Natural killer cell (primary cell): ENCODE measurements at regions not wholly inside any gene's neighbourhood (a gene's known extent, or its start where the extent isn't known, plus 50 kb on each side); places are given as distances from the start of the nearest gene placed in this dataset.

ENCODE experiments used
- ATAC-seq, 3 donors: fragments of 150-1000 bp in 2 of 3; fragments of 200-7000 bp in 1 of 3; cut with Tn5 transposase; 1 replicate in 1 of 3; 2 replicates in 2 of 3; pipeline ENCODE4 v1.10.0; 2021; ENCODE audit warnings: mild to moderate bottlenecking in 2 of 3, moderate library complexity in 2 of 3
- DNase-seq, 2 donors: peaks; one replicate each; pipeline versions ENCODE4 v3.0.0 to v3.0.0-alpha.2; 2013 to 2021; ENCODE audit warnings: mixed read lengths in 1 of 2
- H3K27ac ChIP-seq: one replicate; pipeline ENCODE4 v1.5.1; 2013; ENCODE audit warnings: mild to moderate bottlenecking, low read length
- H3K27me3 ChIP-seq: one replicate; pipeline ENCODE4 v1.6.1; 2013; ENCODE audit warnings: low read length; ENCODE audit not compliant: control insufficient read depth, insufficient read depth
- H3K36me3 ChIP-seq: one replicate; pipeline ENCODE4 v1.6.1; 2013; ENCODE audit warnings: low read length; ENCODE audit not compliant: control insufficient read depth, insufficient read depth
- H3K4me1 ChIP-seq: one replicate; pipeline ENCODE4 v1.6.1; 2013; ENCODE audit warnings: low read length; ENCODE audit not compliant: control insufficient read depth, insufficient read depth
- H3K4me3 ChIP-seq: one replicate; pipeline ENCODE4 v1.5.1; 2013; ENCODE audit warnings: low read length
- H3K9me3 ChIP-seq: one replicate; pipeline ENCODE4 v1.6.1; 2013; ENCODE audit warnings: low read length; ENCODE audit not compliant: control insufficient read depth, insufficient read depth
- H3K27ac Mint-ChIP-seq, 2 donors: one replicate each; pipeline ENCODE4 v1.8.0; 2022; ENCODE audit warnings: mild to moderate bottlenecking in 2 of 2, mixed read lengths in 2 of 2, moderate library complexity in 1 of 2
- H3K27me3 Mint-ChIP-seq, 2 donors: one replicate each; pipeline ENCODE4 v1.8.0; 2022; ENCODE audit warnings: low read depth in 2 of 2, mixed read lengths in 2 of 2
- H3K36me3 Mint-ChIP-seq: one replicate; pipeline ENCODE4 v1.8.0; 2022; ENCODE audit warnings: mixed read lengths
- H3K4me1 Mint-ChIP-seq, 2 donors: one replicate each; pipeline ENCODE4 v1.8.0; 2022; ENCODE audit warnings: mixed read lengths in 2 of 2
- H3K4me3 Mint-ChIP-seq: one replicate; pipeline ENCODE4 v1.8.0; 2022; ENCODE audit warnings: mild to moderate bottlenecking, moderate library complexity, mixed read lengths
- H3K9me3 Mint-ChIP-seq, 2 donors: one replicate each; pipeline ENCODE4 v1.8.0; 2022; ENCODE audit warnings: mixed read lengths in 2 of 2
- CTCF ChIP-seq: fragments of 200-600 bp; IDR thresholded peaks from one replicate; pipeline ENCODE4 v1.8.0; 2022; ENCODE audit warnings: antibody characterized with exemption
- WGBS: methylation state at CpG from one replicate; pipeline ENCODE4 v1.1.7; 2013; ENCODE audit warnings: missing lambda C conversion rate; ENCODE audit not compliant: insufficient coverage; 5-methylcytosine and 5-hydroxymethylcytosine counted together
- intact Hi-C: fragments of 100-400 bp; cut with micrococcal nuclease; formaldehyde crosslinking; loops from one replicate; pipeline ENCODE4 v1.14.2; 2022

GRCh38 chr2:41963661-41964525 is 83.9 kb upstream of the PKDCC start:
- H3K36me3 ChIP-seq, result no peaks in the 10 kb centered on the region
- H3K27me3 ChIP-seq, result no peaks in the 10 kb centered on the region
- WGBS, result 95% methylated on average over 10 of the region's 10 CpGs
- intact Hi-C loops, result no loop called here
- no peaks in the 10 kb centered on the region for H3K9me3 ChIP-seq
- no peak overlapping the region for H3K27ac ChIP-seq
- Mint-ChIP-seq H3K4me3 (no peak overlapping the region), H3K9me3 (no peaks in the 10 kb centered on the region), H3K4me1 (peaks cover 7 to 10% of the 10 kb centered on the region in 2 donors), H3K36me3 (no peaks in the 10 kb centered on the region), H3K27me3 (peaks cover 15 to 30% of the 10 kb centered on the region in 2 donors), H3K27ac (no peak overlapping the region)
- no peak overlapping the region for H3K4me3 ChIP-seq
- no peak for TF ChIP-seq CTCF
- ATAC-seq (no peak), DNase-seq (no peak)
- no peaks in the 10 kb centered on the region for H3K4me1 ChIP-seq

- no peaks in the 10 kb centered on the region for H3K9me3 Mint-ChIP-seq
- no peak overlapping the region for H3K4me3 Mint-ChIP-seq
- peaks cover 7 to 10% of the 10 kb centered on the region in 2 donors for H3K4me1 Mint-ChIP-seq
- DNase-seq (no peak), ATAC-seq (no peak)
- H3K9me3 ChIP-seq, result no peaks in the 10 kb centered on the region
- H3K27me3 Mint-ChIP-seq, result peaks cover 13 to 26% of the 10 kb centered on the region in 2 donors
- H3K4me1 ChIP-seq, result no peaks in the 10 kb centered on the region
- 93% methylated on average over 5 of the region's 5 CpGs for WGBS
- TF ChIP-seq CTCF, result no peak
- intact Hi-C loops, result no loop called here
- peak overlapping the region in 1 of 2 donors; percentile 12 for H3K27ac Mint-ChIP-seq
- H3K36me3 ChIP-seq, result no peaks in the 10 kb centered on the region
- no peak overlapping the region for H3K4me3 ChIP-seq
- no peaks in the 10 kb centered on the region for H3K27me3 ChIP-seq
- H3K36me3 Mint-ChIP-seq, result no peaks in the 10 kb centered on the region
- H3K27ac ChIP-seq, result no peak overlapping the region
Observed at GRCh38 chr2:41965173-41965908, 82.5 kb upstream of the PKDCC start.

GRCh38 chr2:41965909-41966295 is 81.9 kb upstream of the PKDCC start:
- 77% methylated on average over 2 of the region's 2 CpGs for WGBS
- ATAC-seq (no peak), DNase-seq (no peak)
- H3K27me3 Mint-ChIP-seq, result peaks cover 7 to 24% of the 10 kb centered on the region in 2 donors
- Histone ChIP-seq H3K27ac (no peak overlapping the region), H3K4me3 (no peak overlapping the region), H3K4me1 (no peaks in the 10 kb centered on the region), H3K27me3 (no peaks in the 10 kb centered on the region), H3K36me3 (no peaks in the 10 kb centered on the region), H3K9me3 (no peaks in the 10 kb centered on the region)
- no peak for TF ChIP-seq CTCF
- H3K4me1 Mint-ChIP-seq, result peaks cover 7 to 10% of the 10 kb centered on the region in 2 donors
- H3K4me3 Mint-ChIP-seq, result no peak overlapping the region
- peak overlapping the region in 1 of 2 donors; percentile 12 for H3K27ac Mint-ChIP-seq
- intact Hi-C loops, result no loop called here
- H3K36me3 Mint-ChIP-seq, result no peaks in the 10 kb centered on the region
- H3K9me3 Mint-ChIP-seq, result no peaks in the 10 kb centered on the region
